ENCODE measurements at regions not wholly inside any gene's neighbourhood (a gene's known extent, or its start where the extent isn't known, plus 50 kb on each side); places are given as distances from the start of the nearest gene placed in this dataset.

GRCh38 chr4:115944146-115944905, 830.9 kb upstream of the NDST4 start:
- no peak for TF ChIP-seq CTCF (conservative IDR thresholded peaks at IDR 0.05 in 1 of 2, IDR thresholded peaks at IDR 0.05 in 1 of 2; ENCODE audit: extremely low read depth in 1 of 2, insufficient read depth in 1 of 2, low read depth in 1 of 2, low read length in 2 of 2)
- TF ChIP-seq EZH2 (IDR thresholded peaks at IDR 0.05; ENCODE audit: borderline replicate concordance, low read length) = no peak

Measured in mammary epithelial cell (primary cell).